GM12865 (cell line): ENCODE measurements at regions not wholly inside any gene's neighbourhood (a gene's known extent, or its start where the extent isn't known, plus 50 kb on each side); places are given as distances from the start of the nearest gene placed in this dataset.

ENCODE experiments used
- DNase-seq: peaks from one replicate; pipeline ENCODE4 v3.0.0; 2010; ENCODE audit warnings: low read depth
- H3K4me3 ChIP-seq: 2 replicates; pipeline ENCODE4 v1.5.1; 2011; ENCODE audit warnings: mild to moderate bottlenecking, low read depth, low read length, control low read depth
- CTCF ChIP-seq: IDR thresholded peaks from 2 replicates; pipeline ENCODE4 v1.5.1; 2011; ENCODE audit warnings: low read length, control low read depth, low read depth, inconsistent platforms; ENCODE audit not compliant: insufficient read depth; ENCODE audit errors: missing control alignments

- no peak for TF ChIP-seq CTCF
- no peak for DNase-seq
- no peak overlapping the region for H3K4me3 ChIP-seq
Observed at GRCh38 chr2:176646033-176646615, 376.9 kb downstream of the MTX2 start.

- DNase-seq: no peak
- H3K4me3 ChIP-seq: no peak overlapping the region
- no peak for TF ChIP-seq CTCF
Observed at GRCh38 chr2:176647325-176648165, 378.3 kb downstream of the MTX2 start.

- TF ChIP-seq CTCF: no peak
- no peak for DNase-seq
Observed at GRCh38 chr2:176648700-176649297, 379.6 kb downstream of the MTX2 start.

GRCh38 chr2:176650104-176650837, 381.0 kb downstream of the MTX2 start:
- peak; percentile 17 for TF ChIP-seq CTCF
- no peak for DNase-seq
- H3K4me3 ChIP-seq: no peak overlapping the region

More at GRCh38 chr2:176648700-176649297, 379.6 kb downstream of the MTX2 start:
- no peak overlapping the region for H3K4me3 ChIP-seq

- no peak for DNase-seq
- TF ChIP-seq CTCF: no peak
- H3K4me3 ChIP-seq: no peak overlapping the region
Observed at GRCh38 chr2:176650838-176651555, 381.8 kb downstream of the MTX2 start.
